LNCAP (cell line): ENCODE measurements at regions not wholly inside any gene's neighbourhood (a gene's known extent, or its start where the extent isn't known, plus 50 kb on each side); places are given as distances from the start of the nearest gene placed in this dataset.

Experiments
- CTCF ChIP-seq: fragments of 450-650 bp; IDR thresholded peaks from 2 replicates; pipeline ENCODE4 v1.5.1; 2017; ENCODE audit warnings: mild to moderate bottlenecking

GRCh38 chr4:23062188-23062587 lies 369.5 kb downstream of the GBA3 start:
- TF ChIP-seq CTCF = no peak

- TF ChIP-seq CTCF = no peak
Observed at GRCh38 chr4:23061431-23061830, 368.7 kb downstream of the GBA3 start.

- TF ChIP-seq CTCF = no peak
Observed at GRCh38 chr4:23060776-23061175, 368.0 kb downstream of the GBA3 start.

- no peak for TF ChIP-seq CTCF
Observed at GRCh38 chr4:23058165-23058776, 365.5 kb downstream of the GBA3 start.

GRCh38 chr4:23041501-23041900 lies 348.8 kb downstream of the GBA3 start:
- TF ChIP-seq CTCF = no peak

- no peak for TF ChIP-seq CTCF
Observed at GRCh38 chr4:23040539-23040938, 347.8 kb downstream of the GBA3 start.

- no peak for TF ChIP-seq CTCF
Observed at GRCh38 chr4:23039818-23040217, 347.1 kb downstream of the GBA3 start.
